GM21360 (cell line): ENCODE measurements at regions not wholly inside any gene's neighbourhood (a gene's known extent, or its start where the extent isn't known, plus 50 kb on each side); places are given as distances from the start of the nearest gene placed in this dataset.
"Not testable (repeated sequence)": the region's sequence is repeated elsewhere in the genome, so short reads cannot be mapped to it uniquely, and the experiment has no call there.

ENCODE experiments used
- ATAC-seq: cut with Tn5 transposase; IDR thresholded peaks from one replicate; pipeline ENCODE4 v1.9.1; 2021; ENCODE audit warnings: mild to moderate bottlenecking, moderate library complexity; ENCODE audit not compliant: unreplicated experiment

DNA sequence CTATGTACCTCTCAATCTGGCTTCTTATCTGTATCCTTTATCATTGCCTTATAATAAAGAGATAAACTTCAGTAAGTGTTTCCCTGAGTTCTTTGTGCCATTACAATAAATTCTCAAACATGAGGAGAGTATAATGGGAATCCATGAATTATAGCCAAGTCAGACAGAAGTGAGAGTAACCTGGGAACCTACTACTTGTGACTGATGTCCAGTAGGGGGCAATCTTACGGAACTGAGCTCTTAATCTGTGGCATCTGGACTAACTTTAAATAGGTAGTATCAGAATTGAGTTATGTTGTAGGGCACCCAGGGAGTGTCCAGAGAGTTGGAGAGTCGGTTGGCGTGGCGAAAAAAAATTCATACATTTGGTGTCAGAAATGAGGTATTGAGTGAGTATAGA, 542.6 kb downstream of the ZBBX start:
- ATAC-seq: no peak

DNA sequence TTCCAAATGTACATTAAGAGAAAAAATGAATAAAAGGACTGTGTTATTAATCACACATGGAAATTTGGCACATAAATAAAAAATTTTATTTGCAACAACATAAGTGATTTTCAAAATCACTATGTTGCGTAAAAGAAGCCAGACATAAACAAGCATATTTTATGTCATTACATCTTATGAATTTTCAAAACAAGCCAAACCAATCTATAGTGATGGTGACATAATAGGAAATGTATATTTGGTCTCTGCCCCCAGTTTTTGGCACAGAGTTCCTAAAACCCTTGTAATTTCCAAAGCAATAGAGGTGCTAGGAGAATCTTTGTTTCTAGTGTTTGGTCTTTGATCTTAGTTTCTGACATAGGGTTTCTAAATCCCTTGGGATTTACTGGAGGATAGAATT, 543.3 kb downstream of the ZBBX start:
- ATAC-seq: no peak

- ATAC-seq: no peak
These were observed 550.2 kb downstream of the ZBBX start for GRCh38 chr3:166829896-166830295.

- no peak for ATAC-seq
These were observed 561.6 kb downstream of the ZBBX start for GRCh38 chr3:166818464-166818863.

GRCh38 chr3:166817269-166817668, 562.8 kb downstream of the ZBBX start:
- ATAC-seq: not testable (repeated sequence)

- ATAC-seq: no peak
These were observed 569.2 kb downstream of the ZBBX start for GRCh38 chr3:166810741-166811445.

- ATAC-seq: no peak
These were observed 570.6 kb downstream of the ZBBX start for GRCh38 chr3:166809520-166809919.

DNA sequence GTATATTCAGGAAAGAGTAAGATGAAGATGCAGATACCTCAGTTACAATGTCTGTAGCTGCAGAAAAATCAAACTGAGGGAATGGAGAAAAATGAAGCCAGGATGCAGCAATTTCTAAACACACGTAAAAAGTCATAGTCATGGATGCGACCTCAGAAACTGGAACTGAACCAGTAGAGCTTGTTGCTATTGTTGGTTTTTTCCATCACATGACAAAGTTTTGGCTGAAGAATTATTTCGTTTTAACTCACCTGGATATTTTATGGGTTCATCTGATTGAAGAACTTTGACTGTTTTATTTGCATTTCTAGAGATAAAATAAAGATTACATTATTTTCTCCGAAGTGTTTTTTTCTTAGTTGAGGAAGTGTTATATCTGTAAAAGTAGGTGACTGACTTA, 591.2 kb downstream of the ZBBX start:
- no peak for ATAC-seq

DNA sequence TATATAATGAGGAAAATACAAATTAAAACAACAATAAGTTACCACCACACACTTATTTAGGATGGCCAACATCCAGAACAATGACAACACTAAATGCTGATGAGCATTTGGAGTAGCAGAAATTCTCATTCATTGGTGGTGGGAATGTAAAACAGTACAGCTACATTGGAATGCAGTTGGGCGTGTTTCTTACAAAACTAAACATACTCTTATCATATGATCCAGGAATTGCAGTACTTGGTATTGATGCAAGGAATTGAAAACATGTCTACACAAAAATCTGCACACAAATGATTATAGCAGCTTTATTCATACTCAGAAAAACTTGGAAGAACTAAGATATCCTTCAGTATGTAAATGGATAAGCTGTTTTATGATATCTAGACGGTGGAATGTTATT, 594.2 kb downstream of the ZBBX start:
- ATAC-seq: no peak

GRCh38 chr3:166783206-166783605, 596.9 kb downstream of the ZBBX start:
- ATAC-seq: no peak

DNA sequence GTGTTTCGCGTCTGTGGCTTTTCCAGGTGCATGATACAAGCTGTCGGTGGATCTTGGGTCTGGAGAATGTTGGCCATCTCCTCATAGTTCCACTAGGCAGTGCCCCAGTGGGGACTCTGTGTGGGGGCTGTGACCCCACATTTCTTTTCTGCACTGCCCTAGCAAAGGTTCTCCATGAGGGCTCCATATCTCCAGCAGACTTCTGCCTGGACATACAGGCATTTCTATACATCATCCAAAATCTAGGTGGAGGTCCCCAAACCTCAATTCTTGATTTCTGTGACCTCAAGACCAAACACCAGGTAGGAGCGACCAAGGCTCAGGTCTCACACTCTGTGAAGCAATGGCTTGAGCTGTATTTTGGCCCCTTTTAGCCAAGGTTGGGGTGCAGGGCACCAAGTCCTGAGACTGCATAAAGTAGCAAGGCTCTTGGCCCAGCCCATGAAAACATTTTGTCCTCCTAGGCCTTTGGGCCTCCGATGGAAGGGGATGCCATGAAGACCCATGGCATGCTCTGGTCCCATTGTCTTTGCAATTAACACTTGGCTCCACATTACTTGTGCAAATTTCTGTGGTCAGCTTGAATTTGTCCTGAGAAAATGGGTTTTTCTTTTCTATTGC, 615.3 kb downstream of the ZBBX start:
- no peak for ATAC-seq

GRCh38 chr3:166759736-166760513, 620.2 kb downstream of the ZBBX start:
- ATAC-seq: no peak

GRCh38 chr3:166752214-166752613, 627.9 kb downstream of the ZBBX start:
- no peak for ATAC-seq

DNA sequence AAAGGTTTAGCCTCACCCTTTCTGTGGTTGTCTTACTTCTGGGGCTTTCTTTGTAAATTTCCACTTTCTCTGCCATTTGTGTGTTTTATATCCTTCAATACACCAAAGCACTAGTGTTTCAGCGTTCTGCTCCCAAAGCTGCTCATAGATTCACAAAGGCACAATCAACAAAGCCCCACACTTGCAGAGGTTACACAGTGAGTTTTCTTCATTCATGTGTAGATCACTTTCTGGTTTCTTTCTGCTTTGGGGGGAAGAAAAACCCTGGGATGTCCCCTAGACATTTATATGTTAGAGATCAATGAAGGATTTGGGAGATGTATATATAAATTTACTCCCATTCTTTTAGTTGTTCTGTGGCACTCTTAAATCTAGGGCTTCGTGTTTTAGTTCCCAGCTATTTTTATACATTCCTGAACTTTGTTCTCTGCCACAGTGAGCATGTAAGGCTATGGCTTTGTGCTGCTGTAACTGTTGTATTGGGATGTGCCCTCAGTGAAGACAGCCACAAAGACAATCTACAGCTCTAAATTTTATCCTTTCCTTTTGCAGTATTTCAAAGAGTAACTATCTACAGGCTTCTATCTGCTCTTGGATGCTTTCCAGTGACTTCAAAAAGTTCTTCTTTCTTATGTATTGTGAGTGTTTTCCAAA, 636.5 kb downstream of the ZBBX start:
- no peak for ATAC-seq

DNA sequence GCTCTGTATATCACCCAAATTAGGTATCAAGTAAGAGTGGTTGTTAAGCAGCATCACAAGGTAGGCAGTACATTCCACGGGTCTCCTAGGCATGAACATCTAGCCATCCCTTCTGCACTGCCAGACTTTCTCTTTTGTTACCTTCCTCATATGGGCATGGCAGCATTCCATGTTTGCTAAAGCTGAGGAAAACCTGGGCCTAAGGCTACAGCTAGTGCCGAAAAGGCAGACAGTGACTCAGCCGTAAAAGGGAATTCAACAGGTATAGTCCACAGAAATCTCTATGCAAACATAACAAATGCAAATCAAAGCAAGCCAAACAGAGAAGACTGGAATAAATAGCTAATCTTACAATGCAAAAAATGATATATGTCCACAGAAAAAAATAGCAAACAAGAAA, 645.4 kb downstream of the ZBBX start:
- no peak for ATAC-seq

- ATAC-seq: no peak
These were observed 648.4 kb downstream of the ZBBX start for GRCh38 chr3:166731701-166732100.

- no peak for ATAC-seq
These were observed 658.6 kb downstream of the ZBBX start for GRCh38 chr3:166721466-166721865.

- no peak for ATAC-seq
These were observed 665.9 kb downstream of the ZBBX start for GRCh38 chr3:166714206-166714605.

DNA sequence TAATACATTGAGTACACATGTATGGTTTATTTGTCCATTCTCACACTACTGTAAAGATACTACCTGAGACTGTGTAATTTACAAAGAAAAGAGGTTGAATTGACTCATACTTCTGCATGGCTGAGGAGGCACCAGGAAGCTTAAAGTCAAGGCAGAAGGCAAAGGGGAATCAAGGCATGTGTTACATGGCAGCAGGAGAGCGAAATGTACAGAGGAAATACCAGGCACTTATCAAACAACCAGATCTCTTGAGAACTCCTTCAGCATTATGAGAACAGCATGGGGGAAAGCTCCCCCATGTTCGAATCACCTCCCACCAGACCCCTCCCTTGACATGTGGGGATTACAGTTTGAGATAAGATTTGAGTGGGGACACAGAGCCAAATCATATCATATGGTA, 666.3 kb downstream of the ZBBX start:
- ATAC-seq: no peak

DNA sequence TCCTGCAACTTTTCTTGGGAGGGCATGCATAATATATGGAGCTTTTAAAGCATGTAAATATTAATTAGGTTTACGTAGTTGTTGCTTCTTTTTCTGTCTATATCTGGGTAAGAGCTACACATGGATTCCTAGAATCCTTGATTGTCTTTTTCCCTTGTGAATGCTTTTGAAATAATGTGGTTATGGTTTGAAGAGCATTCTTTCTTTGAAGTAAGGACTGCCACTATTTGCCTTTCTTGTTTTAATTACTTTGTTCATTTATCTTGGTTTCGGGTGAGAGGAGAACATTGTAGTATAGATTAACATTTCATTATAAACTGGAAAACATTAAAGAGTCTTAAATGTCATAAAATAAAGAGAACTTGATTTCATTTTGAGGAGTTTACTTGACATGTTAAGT, 674.0 kb downstream of the ZBBX start:
- ATAC-seq: no peak

- ATAC-seq: no peak
These were observed 682.6 kb downstream of the ZBBX start for GRCh38 chr3:166697495-166697894.

- no peak for ATAC-seq
These were observed 684.0 kb downstream of the ZBBX start for GRCh38 chr3:166696103-166696502.
